ENCODE measurements at regions not wholly inside any gene's neighbourhood (a gene's known extent, or its start where the extent isn't known, plus 50 kb on each side); places are given as distances from the start of the nearest gene placed in this dataset.

GRCh38 chr2:122329278-122329677, 573.8 kb downstream of the TSN start:
- TF ChIP-seq CTCF (IDR thresholded peaks at IDR 0.05; ENCODE audit: low read depth, low read length) (no peak), EZH2phosphoT487 (IDR thresholded peaks at IDR 0.05; ENCODE audit: low read depth) (no peak)

Data from OCI-LY3 (cell line).